ENCODE measurements at regions not wholly inside any gene's neighbourhood (a gene's known extent, or its start where the extent isn't known, plus 50 kb on each side); places are given as distances from the start of the nearest gene placed in this dataset.
"Not testable (repeated sequence)": the region's sequence is repeated elsewhere in the genome, so short reads cannot be mapped to it uniquely, and the experiment has no call there.

DNA sequence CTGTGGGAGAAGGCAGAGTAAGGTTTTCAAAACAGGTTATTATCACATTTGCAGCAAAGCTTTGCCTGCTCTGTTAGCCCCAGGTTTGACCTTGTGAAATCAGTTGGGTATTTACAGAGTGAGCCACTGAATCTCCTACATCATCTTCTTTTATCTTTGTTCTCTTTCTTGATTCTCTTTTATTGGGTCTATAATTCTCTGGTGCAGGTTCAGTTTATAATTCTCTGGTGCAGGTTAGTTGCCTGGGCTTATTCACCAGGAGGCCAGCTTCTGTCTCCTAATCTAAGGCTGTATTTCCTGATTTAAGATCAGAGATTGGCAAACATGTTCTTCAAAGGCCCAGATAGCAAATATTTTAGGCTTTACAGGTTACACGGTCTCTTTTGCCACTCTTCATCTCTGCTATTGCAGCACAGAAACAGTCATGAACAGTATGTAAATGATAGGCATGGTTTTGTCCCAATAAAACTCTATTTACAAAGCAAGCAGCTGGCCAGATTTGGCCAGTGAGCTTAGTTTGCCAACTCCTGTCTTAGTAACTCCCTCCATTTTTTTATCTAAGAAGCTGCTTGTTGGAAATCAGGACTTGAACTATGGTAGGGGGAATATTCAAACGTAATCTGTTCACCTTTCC is 205.0 kb upstream of the RIMS1 start:
- CTCF ChIA-PET, result no interaction called here
- no CpG with 5 or more reads among the region's 2 CpGs for WGBS (ENCODE audit: insufficient coverage)
- Mint-ChIP-seq H3K27me3 (no peaks in the 10 kb centered on the region), H3K4me1 (no peaks in the 10 kb centered on the region), H3K4me3 (no peak overlapping the region), H3K27ac (no peak overlapping the region), H3K9me3 (ENCODE audit: insufficient read depth) (no peaks in the 10 kb centered on the region)
- Histone ChIP-seq H3K4me2 (replicated peaks; ENCODE audit: low read depth, low read length, poor library complexity, severe bottlenecking) (no peak overlapping the region), H3K27me3 (replicated peaks in 1 of 4; ENCODE audit: control extremely low read depth in 1 of 4, control insufficient read depth in 3 of 4, insufficient read depth in 4 of 4, low read length in 3 of 4) (no peaks in the 10 kb centered on the region), H3K4me1 (ENCODE audit: control insufficient read depth in 2 of 2, insufficient read depth in 2 of 2, low read length in 2 of 2) (no peaks in the 10 kb centered on the region), H4K20me1 (ENCODE audit: control insufficient read depth, insufficient read depth, low read length, poor library complexity, severe bottlenecking) (no peaks in the 10 kb centered on the region), H3K4me3 (ENCODE audit: control extremely low read depth in 1 of 5, extremely low read depth in 1 of 5, insufficient read depth in 1 of 5, low read depth in 2 of 5, low read length in 4 of 5) (no peak overlapping the region), H3K9me3 (ENCODE audit: control extremely low read depth in 1 of 3, control insufficient read depth in 2 of 3, insufficient read depth in 1 of 3, low read length in 2 of 3) (peaks cover 0 to 6% (median 0%) of the 10 kb centered on the region in 3 donors), H3K27ac (ENCODE audit: low read length in 2 of 2) (no peak overlapping the region), H3K79me2 (ENCODE audit: control insufficient read depth, insufficient read depth, low read length) (no peaks in the 10 kb centered on the region), H3K36me3 (replicated peaks in 1 of 2; ENCODE audit: control extremely low read depth in 1 of 2, control insufficient read depth in 1 of 2, extremely low read depth in 1 of 2, insufficient read depth in 2 of 2, low read length in 1 of 2) (no peaks in the 10 kb centered on the region), H3K9ac (ENCODE audit: low read length) (no peak overlapping the region), H2AFZ (ENCODE audit: insufficient read depth, low read depth, low read length, poor library complexity, severe bottlenecking) (no peak overlapping the region)
- intact Hi-C loops (cut with micrococcal nuclease), result no loop called here
- DNase-seq (no peak), ATAC-seq (ENCODE audit: low read depth) (no peak)
- POLR2A ChIA-PET, result no interaction called here
- TF ChIP-seq, protein P1, sequence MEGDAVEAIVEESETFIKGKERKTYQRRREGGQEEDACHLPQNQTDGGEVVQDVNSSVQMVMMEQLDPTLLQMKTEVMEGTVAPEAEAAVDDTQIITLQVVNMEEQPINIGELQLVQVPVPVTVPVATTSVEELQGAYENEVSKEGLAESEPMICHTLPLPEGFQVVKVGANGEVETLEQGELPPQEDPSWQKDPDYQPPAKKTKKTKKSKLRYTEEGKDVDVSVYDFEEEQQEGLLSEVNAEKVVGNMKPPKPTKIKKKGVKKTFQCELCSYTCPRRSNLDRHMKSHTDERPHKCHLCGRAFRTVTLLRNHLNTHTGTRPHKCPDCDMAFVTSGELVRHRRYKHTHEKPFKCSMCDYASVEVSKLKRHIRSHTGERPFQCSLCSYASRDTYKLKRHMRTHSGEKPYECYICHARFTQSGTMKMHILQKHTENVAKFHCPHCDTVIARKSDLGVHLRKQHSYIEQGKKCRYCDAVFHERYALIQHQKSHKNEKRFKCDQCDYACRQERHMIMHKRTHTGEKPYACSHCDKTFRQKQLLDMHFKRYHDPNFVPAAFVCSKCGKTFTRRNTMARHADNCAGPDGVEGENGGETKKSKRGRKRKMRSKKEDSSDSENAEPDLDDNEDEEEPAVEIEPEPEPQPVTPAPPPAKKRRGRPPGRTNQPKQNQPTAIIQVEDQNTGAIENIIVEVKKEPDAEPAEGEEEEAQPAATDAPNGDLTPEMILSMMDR (IDR thresholded peaks at IDR 0.05), result no peak
- TF ChIP-seq EZH2 (IDR thresholded peaks at IDR 0.05; ENCODE audit: borderline replicate concordance, insufficient read depth, low read depth, low read length, poor library complexity, severe bottlenecking), result no peak

DNA sequence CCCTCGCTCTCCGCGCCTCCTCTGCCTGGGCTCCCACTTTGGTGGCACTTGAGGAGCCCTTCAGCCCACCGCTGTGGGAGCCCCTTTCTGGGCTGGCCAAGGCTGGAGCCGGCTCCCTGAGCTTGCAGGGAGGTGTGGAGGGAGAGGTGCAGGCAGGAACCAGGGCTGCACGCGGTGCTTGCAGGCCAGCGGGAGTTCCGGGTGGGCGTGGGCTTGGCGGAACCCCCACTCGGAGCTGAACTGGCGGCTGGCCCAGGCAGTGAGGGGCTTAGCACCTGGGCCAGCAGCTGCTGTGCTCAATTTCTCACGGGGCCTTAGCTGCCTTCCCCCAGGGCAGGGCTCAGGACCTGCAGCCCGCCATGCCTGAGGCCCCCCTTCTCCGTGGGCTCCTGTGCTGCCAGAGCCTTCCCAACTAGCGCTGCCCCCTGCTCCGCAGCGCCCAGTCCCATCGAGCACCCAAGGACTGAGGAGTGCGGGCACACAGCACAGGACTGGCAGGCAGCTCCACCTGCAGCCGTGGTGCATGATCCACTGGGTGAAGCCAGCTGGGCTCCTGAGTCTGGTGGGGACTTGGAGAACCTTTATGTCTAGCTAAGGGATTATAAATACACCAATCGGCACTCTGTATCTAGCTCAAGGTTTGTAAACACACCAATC is 200.2 kb upstream of the RIMS1 start:
- ATAC-seq (ENCODE audit: low read depth); CTCF ChIA-PET; DNase-seq; H3K4me1 Mint-ChIP-seq; H3K9ac ChIP-seq (ENCODE audit: low read length); H2AFZ ChIP-seq (ENCODE audit: insufficient read depth, low read depth, low read length, poor library complexity, severe bottlenecking); POLR2A ChIA-PET; H3K4me1 ChIP-seq (ENCODE audit: control insufficient read depth in 2 of 2, insufficient read depth in 2 of 2, low read length in 2 of 2); intact Hi-C loops (cut with micrococcal nuclease); H3K4me3 ChIP-seq (ENCODE audit: control extremely low read depth in 1 of 5, extremely low read depth in 1 of 5, insufficient read depth in 1 of 5, low read depth in 2 of 5, low read length in 4 of 5); H3K27me3 Mint-ChIP-seq; H3K79me2 ChIP-seq (ENCODE audit: control insufficient read depth, insufficient read depth, low read length); H3K27me3 ChIP-seq (replicated peaks in 1 of 4; ENCODE audit: control extremely low read depth in 1 of 4, control insufficient read depth in 3 of 4, insufficient read depth in 4 of 4, low read length in 3 of 4); H3K9me3 ChIP-seq (ENCODE audit: control extremely low read depth in 1 of 3, control insufficient read depth in 2 of 3, insufficient read depth in 1 of 3, low read length in 2 of 3); H3K27ac Mint-ChIP-seq; H3K9me3 Mint-ChIP-seq (ENCODE audit: insufficient read depth); H3K27ac ChIP-seq (ENCODE audit: low read length in 2 of 2); H3K4me3 Mint-ChIP-seq; H4K20me1 ChIP-seq (ENCODE audit: control insufficient read depth, insufficient read depth, low read length, poor library complexity, severe bottlenecking); H3K4me2 ChIP-seq (replicated peaks; ENCODE audit: low read depth, low read length, poor library complexity, severe bottlenecking); H3K36me3 ChIP-seq (replicated peaks in 1 of 2; ENCODE audit: control extremely low read depth in 1 of 2, control insufficient read depth in 1 of 2, extremely low read depth in 1 of 2, insufficient read depth in 2 of 2, low read length in 1 of 2): not testable (repeated sequence)
- WGBS (ENCODE audit: insufficient coverage), result 94% methylated on average over 20 of the region's 23 CpGs
